K562 (cell line): ENCODE measurements at regions not wholly inside any gene's neighbourhood (a gene's known extent, or its start where the extent isn't known, plus 50 kb on each side); places are given as distances from the start of the nearest gene placed in this dataset.

Experiments used
- ATAC-seq: fragments of 200-7000 bp; cut with Tn5 transposase; 3 replicates; pipeline ENCODE4 v1.9.1; 2020; ENCODE audit warnings: moderate library complexity
- BruUV-seq: library from RNA; stranded (reverse); fragments of 400-500 nt; replicated peaks from 2 replicates; lab custom pipeline; 2021; lab: Mats Ljungman, UMichigan
- CTCF ChIA-PET: fragments of 300-600 bp; formaldehyde crosslinking; extraction: SDS; loops from one replicate; lab custom pipeline; 2021; ENCODE audit warnings: low intra/inter-chr PET ratio; lab: Yijun Ruan, JAX
- POLR2A ChIA-PET: fragments of 300-600, 350-650 bp; sonication (Branson Sonifier 250); formaldehyde crosslinking; extraction: SDS; loops from one replicate; lab custom pipeline; 2021; ENCODE audit warnings: antibody characterized with exemption, inconsistent platforms; lab: Yijun Ruan, JAX
- DNase-seq, 4 experiments: peaks; one replicate each; pipeline versions ENCODE4 v3.0.0 to v3.0.0-alpha.2; 2011 to 2018; ENCODE audit warnings: low spot score in 3 of 4, mixed read lengths in 3 of 4; ENCODE audit errors: extremely low read depth in 1 of 4
- FAIRE-seq: peaks from 2 replicates; lab custom pipeline; 2011; peaks lifted over from hg19 to GRCh38; lab: Jason Lieb, UNC
- H2AFZ ChIP-seq: 2 replicates; pipeline ENCODE4 v1.6.0; 2011; ENCODE audit warnings: low read depth, low read length, control low read depth, inconsistent platforms
- H3K27ac ChIP-seq: fragments of 200-600 bp; 3 replicates; pipeline ENCODE4 v1.8.0; 2011; ENCODE audit warnings: low read depth, mild to moderate bottlenecking, control low read depth, inconsistent platforms, low read length, moderate library complexity, mixed read lengths; ENCODE audit errors: extremely low read depth
- H3K27me3 ChIP-seq, 2 experiments: fragments of 300-600 bp in 1 of 2; 2 replicates in 1 of 2; 3 replicates in 1 of 2; pipeline versions ENCODE4 v1.6.0 to v1.8.0; 2011; ENCODE audit warnings: inconsistent platforms in 2 of 2, low read length in 2 of 2, mild to moderate bottlenecking in 1 of 2, mixed read lengths in 1 of 2, moderate library complexity in 1 of 2; ENCODE audit not compliant: control insufficient read depth in 2 of 2, insufficient read depth in 2 of 2
- H3K36me3 ChIP-seq: fragments of 300-600 bp; 3 replicates; pipeline ENCODE4 v1.8.0; 2011; ENCODE audit warnings: mild to moderate bottlenecking, low read length, inconsistent platforms; ENCODE audit not compliant: control insufficient read depth, insufficient read depth
- H3K4me1 ChIP-seq, 2 experiments: fragments of 200-600 bp in 1 of 2; replicated peaks in 1 of 2; 2 replicates in 1 of 2; 3 replicates in 1 of 2; pipeline versions ENCODE4 v1.5.1 to v1.8.0; 2011; ENCODE audit warnings: inconsistent platforms in 2 of 2, low read length in 2 of 2, mild to moderate bottlenecking in 1 of 2, mixed read lengths in 1 of 2, moderate library complexity in 1 of 2; ENCODE audit not compliant: control insufficient read depth in 2 of 2, insufficient read depth in 2 of 2
- H3K4me2 ChIP-seq: 2 replicates; pipeline ENCODE4 v1.6.1; 2011; ENCODE audit warnings: low read length, control low read depth, inconsistent platforms, mixed read lengths; ENCODE audit not compliant: insufficient read depth
- H3K4me3 ChIP-seq: fragments of 200-600 bp; sonication (generic), shearing (Covaris generic); 2 replicates; pipeline ENCODE4 v1.5.1; 2016; ENCODE audit warnings: control low read depth, inconsistent platforms
- H3K79me2 ChIP-seq: fragments of 200-600 bp; 3 replicates; pipeline ENCODE4 v1.8.0; 2011; ENCODE audit warnings: low read length, inconsistent platforms; ENCODE audit not compliant: control insufficient read depth, insufficient read depth
- H3K9ac ChIP-seq, 2 experiments: 2 replicates each; pipeline versions ENCODE4 v1.6.0 to v1.6.1; 2011; ENCODE audit warnings: low read depth in 2 of 2, low read length in 2 of 2, control low read depth in 1 of 2, inconsistent platforms in 1 of 2, mild to moderate bottlenecking in 1 of 2, mixed read lengths in 1 of 2; ENCODE audit not compliant: insufficient read depth in 1 of 2
- H3K9me1 ChIP-seq: one replicate; pipeline ENCODE4 v1.6.0; 2011; ENCODE audit warnings: inconsistent platforms, mild to moderate bottlenecking, low read length, moderate library complexity; ENCODE audit not compliant: control insufficient read depth, insufficient read depth
- H3K9me3 ChIP-seq: replicated peaks from 2 replicates; pipeline ENCODE4 v1.5.1; 2011; ENCODE audit warnings: low read depth, low read length, inconsistent platforms; ENCODE audit not compliant: control insufficient read depth, insufficient read depth
- H4K20me1 ChIP-seq: replicated peaks from 2 replicates; pipeline ENCODE4 v1.6.1; 2011; ENCODE audit warnings: low read length, inconsistent platforms, mixed read lengths; ENCODE audit not compliant: control insufficient read depth, insufficient read depth
- ATF7 ChIP-seq: fragments of 450-650 bp; IDR thresholded peaks from 2 replicates; pipeline ENCODE4 v1.7.1; 2014; ENCODE audit warnings: mild to moderate bottlenecking, moderate library complexity
- CAMTA2 ChIP-seq: fragments of 250-450 bp; sonication (Bioruptor Pico); conservative IDR thresholded peaks from 2 replicates; pipeline ENCODE4 v1.5.1; 2022
- CXXC5 ChIP-seq: fragments of 250-450 bp; sonication (Bioruptor Pico); IDR thresholded peaks from 2 replicates; pipeline ENCODE4 v1.8.0; 2022; ENCODE audit warnings: inconsistent platforms, mild to moderate bottlenecking, moderate library complexity
- EZH2 ChIP-seq: IDR thresholded peaks from 2 replicates; pipeline ENCODE4 v1.6.1; 2012; ENCODE audit warnings: low read depth, mild to moderate bottlenecking, inconsistent platforms, low read length, borderline replicate concordance
- TEAD1 ChIP-seq, 2 experiments: fragments of 450-650 bp in 1 of 2; sonication (generic) in 1 of 2; formaldehyde crosslinking; IDR thresholded peaks; 2 replicates each; pipeline versions ENCODE4 v1.4.0 to v1.8.0; 2020 to 2022; ENCODE audit warnings: mild to moderate bottlenecking in 2 of 2, missing genetic modification reagents in 1 of 2
- WGBS: fragments of 100-300 bp; shearing (Covaris generic); methylation state at CpG from one replicate; pipeline ENCODE4 v1.1.6; 2016; ENCODE audit warnings: low coverage, mixed read lengths; ENCODE audit not compliant: insufficient coverage; ENCODE audit errors: missing lambda C conversion rate; 5-methylcytosine and 5-hydroxymethylcytosine counted together
- in situ Hi-C: fragments of 300-500 bp; cut with MboI; formaldehyde crosslinking; loops from 4 replicates; pipeline ENCODE4 v1.15.0; 2018; ENCODE audit warnings: inconsistent platforms, mixed read lengths
- intact Hi-C: fragments of 100-400 bp; cut with micrococcal nuclease; formaldehyde crosslinking; loops from 2 replicates; pipeline ENCODE4 v1.14.2; 2022
- TF ChIP-seq, protein P1 (sequence below): fragments of 450-650 bp; IDR thresholded peaks from 2 replicates; pipeline ENCODE4 v1.6.1; 2017; ENCODE audit warnings: antibody characterized with exemption
- TF ChIP-seq, protein P2 (sequence below): fragments of 450-650 bp; formaldehyde crosslinking; IDR thresholded peaks from 2 replicates; pipeline ENCODE4 v1.4.0; 2020; ENCODE audit warnings: mild to moderate bottlenecking
- TF ChIP-seq, protein P3 (sequence below), 2 experiments: fragments of 450-650 bp; IDR thresholded peaks; 2 replicates each; pipeline ENCODE4 v1.6.1; 2016; ENCODE audit warnings: mild to moderate bottlenecking in 2 of 2, borderline replicate concordance in 1 of 2, low read depth in 1 of 2, moderate library complexity in 1 of 2

DNA sequence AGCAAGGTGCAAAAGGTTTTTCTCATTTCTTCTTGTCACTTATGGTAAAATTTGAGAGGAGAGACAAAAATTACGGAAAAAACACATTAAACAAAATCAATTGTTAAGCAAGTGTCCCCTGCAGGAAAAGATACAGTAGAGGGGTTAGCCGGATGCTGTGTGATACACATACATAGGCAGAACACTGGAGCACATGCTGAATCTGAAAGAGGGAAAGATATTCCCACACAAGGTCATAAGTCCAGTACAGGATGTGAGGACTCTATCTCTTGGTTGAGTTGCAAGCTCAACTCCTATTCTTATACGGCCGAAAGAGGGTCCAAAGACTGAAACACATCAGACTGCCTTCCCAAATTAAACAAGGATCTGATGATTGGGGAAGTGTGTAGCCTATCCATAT is 427.5 kb upstream of the NUDT12 start (continued):
- TF ChIP-seq ATF7 (no peak), CAMTA2 (no peak), EZH2 (no peak), CXXC5 (CRISPR knock-in tag) (no peak)
- TF ChIP-seq, protein P1, sequence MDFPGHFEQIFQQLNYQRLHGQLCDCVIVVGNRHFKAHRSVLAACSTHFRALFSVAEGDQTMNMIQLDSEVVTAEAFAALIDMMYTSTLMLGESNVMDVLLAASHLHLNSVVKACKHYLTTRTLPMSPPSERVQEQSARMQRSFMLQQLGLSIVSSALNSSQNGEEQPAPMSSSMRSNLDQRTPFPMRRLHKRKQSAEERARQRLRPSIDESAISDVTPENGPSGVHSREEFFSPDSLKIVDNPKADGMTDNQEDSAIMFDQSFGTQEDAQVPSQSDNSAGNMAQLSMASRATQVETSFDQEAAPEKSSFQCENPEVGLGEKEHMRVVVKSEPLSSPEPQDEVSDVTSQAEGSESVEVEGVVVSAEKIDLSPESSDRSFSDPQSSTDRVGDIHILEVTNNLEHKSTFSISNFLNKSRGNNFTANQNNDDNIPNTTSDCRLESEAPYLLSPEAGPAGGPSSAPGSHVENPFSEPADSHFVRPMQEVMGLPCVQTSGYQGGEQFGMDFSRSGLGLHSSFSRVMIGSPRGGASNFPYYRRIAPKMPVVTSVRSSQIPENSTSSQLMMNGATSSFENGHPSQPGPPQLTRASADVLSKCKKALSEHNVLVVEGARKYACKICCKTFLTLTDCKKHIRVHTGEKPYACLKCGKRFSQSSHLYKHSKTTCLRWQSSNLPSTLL: no peak
- TF ChIP-seq, protein P2, sequence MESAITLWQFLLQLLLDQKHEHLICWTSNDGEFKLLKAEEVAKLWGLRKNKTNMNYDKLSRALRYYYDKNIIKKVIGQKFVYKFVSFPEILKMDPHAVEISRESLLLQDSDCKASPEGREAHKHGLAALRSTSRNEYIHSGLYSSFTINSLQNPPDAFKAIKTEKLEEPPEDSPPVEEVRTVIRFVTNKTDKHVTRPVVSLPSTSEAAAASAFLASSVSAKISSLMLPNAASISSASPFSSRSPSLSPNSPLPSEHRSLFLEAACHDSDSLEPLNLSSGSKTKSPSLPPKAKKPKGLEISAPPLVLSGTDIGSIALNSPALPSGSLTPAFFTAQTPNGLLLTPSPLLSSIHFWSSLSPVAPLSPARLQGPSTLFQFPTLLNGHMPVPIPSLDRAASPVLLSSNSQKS (CRISPR knock-in tag): no peak
- TF ChIP-seq, all 486 proteins: peak for 0

DNA sequence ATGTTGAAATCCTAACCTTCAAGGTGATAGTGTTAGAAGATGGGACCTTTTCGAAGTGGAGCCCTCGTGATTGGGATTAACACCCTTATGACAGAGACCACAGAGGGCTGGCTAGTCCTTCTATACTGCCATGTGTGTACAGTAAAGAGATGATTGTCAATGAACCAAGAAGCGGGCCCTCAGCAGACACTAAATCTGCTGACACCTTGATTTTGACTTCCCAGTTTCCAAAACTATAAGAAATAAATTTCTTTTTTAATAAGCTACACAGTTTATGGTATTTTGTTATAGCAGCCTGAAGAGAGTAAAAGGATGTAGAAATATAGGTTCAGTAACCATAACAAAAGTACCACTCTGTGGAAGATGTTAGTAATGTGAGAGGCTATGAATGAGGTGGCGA is 419.0 kb upstream of the NUDT12 start:
- no peaks in the 10 kb centered on the region for H3K4me1 ChIP-seq
- ATAC-seq: no peak
- H3K27me3 ChIP-seq: no peaks in the 10 kb centered on the region
- ChIA-PET POLR2A (interaction anchor here (1.0 kb wide), 1 partner anchor 11 kb away, joined by 3 read pairs; no protein-coding TSS in a partner anchor), CTCF (no interaction called here)
- no peaks in the 10 kb centered on the region for H4K20me1 ChIP-seq
- no peak overlapping the region for H2AFZ ChIP-seq
- H3K4me2 ChIP-seq: no peak overlapping the region
- no peaks in the 10 kb centered on the region for H3K9me3 ChIP-seq
- H3K79me2 ChIP-seq: no peaks in the 10 kb centered on the region
- intact Hi-C loops: no loop called here
- no peak overlapping the region for H3K4me3 ChIP-seq
- H3K36me3 ChIP-seq: no peaks in the 10 kb centered on the region
- 0% methylated on average over 4 of the region's 4 CpGs for WGBS
- no TSS peak for BruUV-seq
- H3K9ac ChIP-seq: no peak overlapping the region
- in situ Hi-C loops: no loop called here
- DNase-seq: no peak
- FAIRE-seq: no peak
- no peaks in the 10 kb centered on the region for H3K9me1 ChIP-seq
- no peak overlapping the region for H3K27ac ChIP-seq
- TF ChIP-seq, protein P3, sequence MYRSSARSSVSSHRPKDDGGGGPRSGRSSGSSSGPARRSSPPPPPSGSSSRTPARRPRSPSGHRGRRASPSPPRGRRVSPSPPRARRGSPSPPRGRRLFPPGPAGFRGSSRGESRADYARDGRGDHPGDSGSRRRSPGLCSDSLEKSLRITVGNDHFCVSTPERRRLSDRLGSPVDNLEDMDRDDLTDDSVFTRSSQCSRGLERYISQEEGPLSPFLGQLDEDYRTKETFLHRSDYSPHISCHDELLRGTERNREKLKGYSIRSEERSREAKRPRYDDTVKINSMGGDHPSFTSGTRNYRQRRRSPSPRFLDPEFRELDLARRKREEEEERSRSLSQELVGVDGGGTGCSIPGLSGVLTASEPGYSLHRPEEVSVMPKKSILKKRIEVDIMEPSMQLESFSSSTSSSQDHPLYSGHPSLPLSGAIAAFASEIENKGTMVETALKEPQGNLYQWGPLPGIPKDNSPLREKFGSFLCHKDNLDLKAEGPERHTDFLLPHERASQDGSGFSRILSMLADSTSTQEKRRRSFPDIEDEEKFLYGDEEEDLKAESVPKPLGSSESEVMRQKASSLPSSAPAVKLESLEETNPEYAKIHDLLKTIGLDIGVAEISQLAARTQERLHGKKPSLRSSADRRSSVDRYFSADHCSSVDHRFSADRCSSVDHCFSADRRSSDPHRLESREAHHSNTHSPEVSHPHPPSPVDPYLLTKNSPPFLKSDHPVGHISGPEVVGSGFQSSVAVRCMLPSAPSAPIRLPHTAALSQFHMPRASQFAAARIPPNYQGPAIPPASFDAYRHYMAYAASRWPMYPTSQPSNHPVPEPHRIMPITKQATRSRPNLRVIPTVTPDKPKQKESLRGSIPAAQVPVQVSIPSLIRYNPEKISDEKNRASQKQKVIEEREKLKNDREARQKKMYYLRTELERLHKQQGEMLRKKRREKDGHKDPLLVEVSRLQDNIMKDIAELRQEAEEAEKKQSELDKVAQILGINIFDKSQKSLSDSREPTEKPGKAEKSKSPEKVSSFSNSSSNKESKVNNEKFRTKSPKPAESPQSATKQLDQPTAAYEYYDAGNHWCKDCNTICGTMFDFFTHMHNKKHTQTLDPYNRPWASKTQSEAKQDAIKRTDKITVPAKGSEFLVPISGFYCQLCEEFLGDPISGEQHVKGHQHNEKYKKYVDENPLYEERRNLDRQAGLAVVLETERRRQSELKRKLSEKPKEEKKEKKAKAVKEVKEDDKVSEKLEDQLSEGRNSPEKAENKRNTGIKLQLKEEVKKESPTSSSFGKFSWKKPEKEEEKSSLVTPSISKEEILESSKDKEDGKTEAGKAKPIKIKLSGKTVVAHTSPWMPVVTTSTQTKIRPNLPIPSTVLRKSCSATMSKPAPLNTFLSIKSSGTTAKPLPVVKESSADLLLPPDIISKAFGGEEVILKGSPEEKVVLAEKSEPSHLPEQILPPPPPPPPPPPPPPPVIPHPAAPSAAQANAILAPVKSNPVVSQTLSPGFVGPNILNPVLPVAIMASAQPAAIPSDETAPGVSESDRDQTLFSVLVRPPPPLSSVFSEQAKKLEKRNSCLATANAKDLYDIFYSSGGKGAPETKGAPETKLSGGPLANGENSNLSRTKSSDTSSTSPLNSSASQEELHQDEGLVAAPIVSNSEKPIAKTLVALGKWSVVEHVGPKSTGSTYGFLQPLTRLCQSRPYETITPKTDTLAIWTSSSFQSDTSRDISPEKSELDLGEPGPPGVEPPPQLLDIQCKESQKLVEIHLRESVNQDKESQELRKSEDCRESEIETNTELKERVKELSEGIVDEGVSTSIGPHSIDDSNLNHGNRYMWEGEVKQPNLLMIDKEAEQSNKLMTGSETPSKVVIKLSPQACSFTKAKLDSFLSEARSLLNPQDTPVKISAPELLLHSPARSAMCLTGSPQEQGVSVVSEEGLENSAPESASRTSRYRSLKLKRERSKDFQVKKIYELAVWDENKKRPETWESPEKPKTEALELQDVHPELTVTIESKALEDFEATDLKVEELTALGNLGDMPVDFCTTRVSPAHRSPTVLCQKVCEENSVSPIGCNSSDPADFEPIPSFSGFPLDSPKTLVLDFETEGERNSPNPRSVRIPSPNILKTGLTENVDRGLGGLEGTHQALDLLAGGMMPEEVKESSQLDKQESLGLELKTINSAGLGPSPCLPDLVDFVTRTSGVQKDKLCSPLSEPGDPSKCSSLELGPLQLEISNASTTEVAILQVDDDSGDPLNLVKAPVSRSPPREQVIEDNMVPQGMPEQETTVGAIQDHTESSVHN (IDR thresholded peaks at IDR 0.05; ENCODE audit: borderline replicate concordance in 1 of 2, low read depth in 1 of 2): no peak
- TF ChIP-seq TEAD1 (CRISPR knock-in tag; IDR thresholded peaks at IDR 0.05): no peak
